CD14-positive monocyte (primary cell): ENCODE measurements at regions not wholly inside any gene's neighbourhood (a gene's known extent, or its start where the extent isn't known, plus 50 kb on each side); places are given as distances from the start of the nearest gene placed in this dataset.

Experiments used
- DNase-seq, 3 donors: peaks; one replicate each; pipeline ENCODE4 v3.0.0-alpha.2; 2011 to 2022
- H2AFZ ChIP-seq: 2 replicates; pipeline ENCODE4 v1.6.0; 2012; ENCODE audit warnings: mild to moderate bottlenecking, low read depth, low read length, inconsistent platforms; ENCODE audit not compliant: insufficient read depth, poor library complexity, severe bottlenecking
- H3K27ac ChIP-seq, 2 donors: 1 replicate in 1 of 2; 2 replicates in 1 of 2; pipeline ENCODE4 v1.5.1; 2012 to 2013; ENCODE audit warnings: low read length in 2 of 2, control low read depth in 1 of 2, inconsistent platforms in 1 of 2, low read depth in 1 of 2, mild to moderate bottlenecking in 1 of 2
- H3K27me3 ChIP-seq, 2 donors: one replicate each; pipeline versions ENCODE4 v1.6.0 to v1.6.1; 2011 to 2013; ENCODE audit warnings: low read length in 2 of 2; ENCODE audit not compliant: control insufficient read depth in 2 of 2, insufficient read depth in 2 of 2
- H3K36me3 ChIP-seq, 2 donors: replicated peaks in 1 of 2; 1 replicate in 1 of 2; 2 replicates in 1 of 2; pipeline versions ENCODE4 v1.5.1 to v1.6.1; 2012 to 2013; ENCODE audit warnings: low read length in 2 of 2, control low read depth in 1 of 2, inconsistent platforms in 1 of 2, mild to moderate bottlenecking in 1 of 2; ENCODE audit not compliant: insufficient read depth in 2 of 2, control insufficient read depth in 1 of 2
- H3K4me1 ChIP-seq, 2 donors: 1 replicate in 1 of 2; 2 replicates in 1 of 2; pipeline versions ENCODE4 v1.5.1 to v1.6.1; 2012 to 2013; ENCODE audit warnings: low read length in 2 of 2, control low read depth in 1 of 2, inconsistent platforms in 1 of 2, mild to moderate bottlenecking in 1 of 2, moderate library complexity in 1 of 2; ENCODE audit not compliant: insufficient read depth in 2 of 2, control insufficient read depth in 1 of 2
- H3K4me2 ChIP-seq: replicated peaks from 2 replicates; pipeline ENCODE3; 2012; ENCODE audit warnings: low read length, moderate library complexity, mild to moderate bottlenecking; ENCODE audit not compliant: poor library complexity, severe bottlenecking; ENCODE audit errors: extremely low read depth
- H3K4me3 ChIP-seq, 3 experiments: fragments of 200-600 bp in 1 of 3; sonication (generic) in 1 of 3; replicated peaks in 1 of 3; 1 replicate in 2 of 3; 2 replicates in 1 of 3; pipeline ENCODE4 v1.5.1; 2011 to 2013; ENCODE audit warnings: low read length in 3 of 3, mild to moderate bottlenecking in 3 of 3, control low read depth in 2 of 3, low read depth in 2 of 3, inconsistent platforms in 1 of 3, moderate library complexity in 1 of 3
- H3K79me2 ChIP-seq: 2 replicates; pipeline ENCODE4 v1.6.0; 2012; ENCODE audit warnings: mild to moderate bottlenecking, control low read depth, inconsistent platforms, low read length, moderate library complexity; ENCODE audit not compliant: insufficient read depth
- H3K9ac ChIP-seq: 2 replicates; pipeline ENCODE4 v1.6.0; 2017; ENCODE audit warnings: low read length, mild to moderate bottlenecking; ENCODE audit not compliant: insufficient read depth, poor library complexity, severe bottlenecking
- H3K9me3 ChIP-seq, 2 donors: replicated peaks in 1 of 2; 1 replicate in 1 of 2; 2 replicates in 1 of 2; pipeline versions ENCODE4 v1.5.1 to v1.6.1; 2012 to 2013; ENCODE audit warnings: low read length in 2 of 2, control low read depth in 1 of 2; ENCODE audit not compliant: control insufficient read depth in 1 of 2, insufficient read depth in 1 of 2
- H4K20me1 ChIP-seq: 2 replicates; pipeline ENCODE4 v1.6.0; 2012; ENCODE audit warnings: mild to moderate bottlenecking, low read length, control low read depth, moderate library complexity; ENCODE audit not compliant: insufficient read depth
- H3K27ac Mint-ChIP-seq, 7 donors: one replicate each; pipeline ENCODE4 v1.8.0; 2020; ENCODE audit warnings: mild to moderate bottlenecking in 7 of 7, mixed read lengths in 7 of 7, moderate library complexity in 6 of 7, inconsistent platforms in 2 of 7
- H3K27me3 Mint-ChIP-seq, 3 donors: one replicate each; pipeline ENCODE4 v1.8.0; 2021 to 2022; ENCODE audit warnings: low read depth in 3 of 3, mild to moderate bottlenecking in 3 of 3, mixed read lengths in 3 of 3, moderate library complexity in 3 of 3, inconsistent platforms in 1 of 3
- H3K36me3 Mint-ChIP-seq, 2 donors: one replicate each; pipeline ENCODE4 v1.8.0; 2020; ENCODE audit warnings: mixed read lengths in 2 of 2, inconsistent platforms in 1 of 2, mild to moderate bottlenecking in 1 of 2
- H3K4me1 Mint-ChIP-seq: one replicate; pipeline ENCODE4 v1.8.0; 2020; ENCODE audit warnings: mild to moderate bottlenecking, mixed read lengths
- H3K4me3 Mint-ChIP-seq, 2 donors: one replicate each; pipeline ENCODE4 v1.8.0; 2020; ENCODE audit warnings: mild to moderate bottlenecking in 2 of 2, mixed read lengths in 2 of 2, moderate library complexity in 1 of 2
- H3K9me3 Mint-ChIP-seq, 7 donors: one replicate each; pipeline ENCODE4 v1.8.0; 2020 to 2022; ENCODE audit warnings: mixed read lengths in 7 of 7, mild to moderate bottlenecking in 6 of 7, moderate library complexity in 6 of 7, inconsistent platforms in 2 of 7
- CTCF ChIP-seq: fragments of 200-600 bp; IDR thresholded peaks from one replicate; pipeline ENCODE4 v1.8.0; 2022; ENCODE audit warnings: antibody characterized with exemption, mild to moderate bottlenecking
- WGBS: methylation state at CpG from one replicate; pipeline ENCODE4 v1.1.5; 2013; ENCODE audit warnings: missing lambda C conversion rate; ENCODE audit not compliant: insufficient coverage; 5-methylcytosine and 5-hydroxymethylcytosine counted together
- intact Hi-C, 2 donors: fragments of 100-400 bp; cut with micrococcal nuclease; formaldehyde crosslinking; loops; one replicate each; pipeline versions ENCODE4 v1.15.0 to v1.15.1; 2023

GRCh38 chr2:12950957-12951656 lies 234.4 kb downstream of the TRIB2 start:
- H2AFZ ChIP-seq: no peak overlapping the region
- no peak overlapping the region for H3K27ac ChIP-seq
- WGBS: 3% methylated on average over 5 of the region's 8 CpGs
- H3K9me3 ChIP-seq: no peaks in the 10 kb centered on the region
- no peak overlapping the region for H3K4me3 Mint-ChIP-seq
- H3K4me2 ChIP-seq: no peak overlapping the region
- H3K79me2 ChIP-seq: no peaks in the 10 kb centered on the region
- H3K27me3 ChIP-seq: peaks cover 3 to 10% of the 10 kb centered on the region in 2 donors
- H3K4me3 ChIP-seq: no peak overlapping the region
- no peak overlapping the region for H3K27ac Mint-ChIP-seq
- TF ChIP-seq CTCF: no peak
- no peak overlapping the region for H3K9ac ChIP-seq
- no peak for DNase-seq
- no peaks in the 10 kb centered on the region for H3K36me3 ChIP-seq
- H3K4me1 Mint-ChIP-seq: no peaks in the 10 kb centered on the region
- peaks cover 0 to 4% (median 0%) of the 10 kb centered on the region in 7 donors for H3K9me3 Mint-ChIP-seq
- H3K4me1 ChIP-seq: no peaks in the 10 kb centered on the region
- H3K36me3 Mint-ChIP-seq: no peaks in the 10 kb centered on the region
- peaks cover 10 to 21% (median 16%) of the 10 kb centered on the region in 3 donors for H3K27me3 Mint-ChIP-seq
- H4K20me1 ChIP-seq: no peaks in the 10 kb centered on the region
- intact Hi-C loops: no loop called here

GRCh38 chr2:12951657-12951973 lies 234.9 kb downstream of the TRIB2 start:
- Mint-ChIP-seq H3K4me1 (no peaks in the 10 kb centered on the region), H3K27me3 (peaks cover 10 to 23% (median 16%) of the 10 kb centered on the region in 3 donors), H3K36me3 (no peaks in the 10 kb centered on the region), H3K9me3 (peaks cover 0 to 7% (median 0%) of the 10 kb centered on the region in 7 donors), H3K4me3 (no peak overlapping the region), H3K27ac (no peak overlapping the region)
- H3K27me3 ChIP-seq: peaks cover 3 to 10% of the 10 kb centered on the region in 2 donors
- H3K9me3 ChIP-seq: no peaks in the 10 kb centered on the region
- no peak overlapping the region for H3K4me2 ChIP-seq
- no peak overlapping the region for H2AFZ ChIP-seq
- DNase-seq: no peak
- no peak overlapping the region for H3K27ac ChIP-seq
- no peaks in the 10 kb centered on the region for H3K79me2 ChIP-seq
- H4K20me1 ChIP-seq: no peaks in the 10 kb centered on the region
- no peak overlapping the region for H3K9ac ChIP-seq
- no peaks in the 10 kb centered on the region for H3K36me3 ChIP-seq
- intact Hi-C loops: no loop called here
- no CpG with 5 or more reads among the region's 2 CpGs for WGBS
- no peaks in the 10 kb centered on the region for H3K4me1 ChIP-seq
- H3K4me3 ChIP-seq: no peak overlapping the region
- no peak for TF ChIP-seq CTCF
